GM18520 (cell line): ENCODE measurements at regions not wholly inside any gene's neighbourhood (a gene's known extent, or its start where the extent isn't known, plus 50 kb on each side); places are given as distances from the start of the nearest gene placed in this dataset.

Experiments used
- ATAC-seq: cut with Tn5 transposase; IDR thresholded peaks from one replicate; pipeline ENCODE4 v1.9.1; 2021; ENCODE audit not compliant: unreplicated experiment

GRCh38 chr14:98855926-98856715 lies 415.9 kb downstream of the BCL11B start:
- no peak for ATAC-seq

GRCh38 chr14:98858158-98858557 lies 413.8 kb downstream of the BCL11B start:
- no peak for ATAC-seq

GRCh38 chr14:98858561-98858960 lies 413.4 kb downstream of the BCL11B start:
- no peak for ATAC-seq

- no peak for ATAC-seq
Measured at GRCh38 chr14:98859301-98859700, 412.7 kb downstream of the BCL11B start.

GRCh38 chr14:98864211-98864610 lies 407.8 kb downstream of the BCL11B start:
- no peak for ATAC-seq

GRCh38 chr14:98867146-98867545 lies 404.9 kb downstream of the BCL11B start:
- ATAC-seq = no peak

GRCh38 chr14:98867726-98868125 lies 404.3 kb downstream of the BCL11B start:
- ATAC-seq = no peak

- ATAC-seq = no peak
Measured at GRCh38 chr14:98868866-98869265, 403.1 kb downstream of the BCL11B start.

- ATAC-seq = no peak
Measured at GRCh38 chr14:98871796-98872195, 400.2 kb downstream of the BCL11B start.

GRCh38 chr14:98877065-98877464 lies 394.9 kb downstream of the BCL11B start:
- ATAC-seq = no peak

GRCh38 chr14:98878282-98878681 lies 393.7 kb downstream of the BCL11B start:
- ATAC-seq = no peak

- no peak for ATAC-seq
Measured at GRCh38 chr14:98886982-98887381, 385.0 kb downstream of the BCL11B start.

GRCh38 chr14:98888281-98888680 lies 383.7 kb downstream of the BCL11B start:
- no peak for ATAC-seq

GRCh38 chr14:98888927-98889835 lies 382.8 kb downstream of the BCL11B start:
- ATAC-seq = no peak

- no peak for ATAC-seq
Measured at GRCh38 chr14:98889836-98890185, 382.2 kb downstream of the BCL11B start.

- ATAC-seq = no peak
Measured at GRCh38 chr14:98890556-98891340, 381.2 kb downstream of the BCL11B start.

GRCh38 chr14:98893675-98894074 lies 378.3 kb downstream of the BCL11B start:
- no peak for ATAC-seq

- no peak for ATAC-seq
Measured at GRCh38 chr14:98894600-98894999, 377.4 kb downstream of the BCL11B start.

GRCh38 chr14:98896449-98896848 lies 375.5 kb downstream of the BCL11B start:
- no peak for ATAC-seq

GRCh38 chr14:98897605-98898309 lies 374.2 kb downstream of the BCL11B start:
- ATAC-seq = no peak

- no peak for ATAC-seq
Measured at GRCh38 chr14:98899441-98899840, 372.6 kb downstream of the BCL11B start.
